HepG2 (cell line): ENCODE measurements at regions not wholly inside any gene's neighbourhood (a gene's known extent, or its start where the extent isn't known, plus 50 kb on each side); places are given as distances from the start of the nearest gene placed in this dataset.

Experiments used
- ATAC-seq: fragments of 200-7000 bp; cut with Tn5 transposase; 3 replicates; pipeline ENCODE4 v1.9.1; 2020; ENCODE audit warnings: mild to moderate bottlenecking, moderate library complexity
- BruUV-seq: library from RNA; stranded (reverse); fragments of 400-500 nt; replicated peaks from 2 replicates; lab custom pipeline; 2021; lab: Mats Ljungman, UMichigan
- CTCF ChIA-PET: fragments of 300-600 bp; formaldehyde crosslinking; extraction: SDS; loops from one replicate; lab custom pipeline; 2021; ENCODE audit warnings: low total read pairs, inconsistent platforms, low intra/inter-chr PET ratio; lab: Yijun Ruan, JAX
- POLR2A ChIA-PET: fragments of 350-600 bp; sonication (Branson Sonifier 250); formaldehyde crosslinking; loops from one replicate; lab custom pipeline; 2020; ENCODE audit warnings: antibody characterized with exemption, inconsistent platforms; lab: Yijun Ruan, JAX
- DNase-seq: peaks from one replicate; pipeline ENCODE4 v3.0.0-alpha.2; 2015; ENCODE audit warnings: low spot score
- FAIRE-seq: peaks from 3 replicates; lab custom pipeline; 2011; peaks lifted over from hg19 to GRCh38; lab: Jason Lieb, UNC
- H2AFZ ChIP-seq: one replicate; pipeline ENCODE4 v1.6.1; 2011; ENCODE audit warnings: low read length, inconsistent platforms
- H3K27ac ChIP-seq: fragments of 300-600 bp; 3 replicates; pipeline ENCODE4 v1.8.0; 2011; ENCODE audit warnings: mixed run types, mild to moderate bottlenecking, mixed read lengths, low read length, inconsistent platforms; ENCODE audit not compliant: insufficient read depth; ENCODE audit errors: extremely low read length
- H3K27me3 ChIP-seq, 2 experiments: fragments of 200-600 bp in 1 of 2; 2 replicates in 1 of 2; 3 replicates in 1 of 2; pipeline versions ENCODE4 v1.6.0 to v1.8.0; 2011; ENCODE audit warnings: low read length in 2 of 2, mild to moderate bottlenecking in 2 of 2, moderate library complexity in 2 of 2, inconsistent platforms in 1 of 2; ENCODE audit not compliant: insufficient read depth in 2 of 2, control insufficient read depth in 1 of 2
- H3K36me3 ChIP-seq, 2 experiments: fragments of 200-600 bp in 1 of 2; replicated peaks in 1 of 2; 2 replicates in 1 of 2; 3 replicates in 1 of 2; pipeline versions ENCODE4 v1.5.1 to v1.8.0; 2011; ENCODE audit warnings: low read length in 2 of 2, inconsistent platforms in 1 of 2; ENCODE audit not compliant: insufficient read depth in 2 of 2, control insufficient read depth in 1 of 2
- H3K4me1 ChIP-seq: 2 replicates; pipeline ENCODE4 v1.5.1; 2012; ENCODE audit warnings: low read length, inconsistent platforms; ENCODE audit not compliant: insufficient read depth
- H3K4me2 ChIP-seq: 2 replicates; pipeline ENCODE4 v1.6.0; 2011; ENCODE audit warnings: low read depth, low read length, inconsistent platforms
- H3K4me3 ChIP-seq, 3 experiments: fragments of 200-600 bp in 1 of 3; sonication (generic), shearing (Covaris generic) in 1 of 3; replicated peaks in 1 of 3; 2 replicates each; pipeline ENCODE4 v1.5.1; 2011 to 2016; ENCODE audit warnings: low read length in 3 of 3, inconsistent platforms in 2 of 3, low read depth in 2 of 3, mild to moderate bottlenecking in 2 of 3, control low read depth in 1 of 3, mixed read lengths in 1 of 3; ENCODE audit not compliant: insufficient read depth in 1 of 3
- H3K79me2 ChIP-seq: one replicate; pipeline ENCODE4 v1.6.1; 2011; ENCODE audit warnings: low read length, inconsistent platforms; ENCODE audit not compliant: insufficient read depth
- H3K9ac ChIP-seq: 2 replicates; pipeline ENCODE4 v1.6.0; 2011; ENCODE audit warnings: mild to moderate bottlenecking, low read depth, low read length, inconsistent platforms; ENCODE audit not compliant: insufficient read depth
- H3K9me3 ChIP-seq: 2 replicates; pipeline ENCODE4 v1.5.1; 2012; ENCODE audit warnings: mild to moderate bottlenecking, low read length
- H4K20me1 ChIP-seq: 2 replicates; pipeline ENCODE4 v1.6.0; 2011; ENCODE audit warnings: inconsistent platforms, mild to moderate bottlenecking, low read length, moderate library complexity; ENCODE audit not compliant: insufficient read depth
- CCDC6 ChIP-seq: sonication (generic); formaldehyde crosslinking; IDR thresholded peaks from 2 replicates; pipeline ENCODE4 v1.8.1; 2022; ENCODE audit warnings: mild to moderate bottlenecking, missing genetic modification reagents, moderate library complexity
- FOSL1 ChIP-seq: sonication (generic); formaldehyde crosslinking; IDR thresholded peaks from 2 replicates; pipeline ENCODE4 v1.9.0; 2021; ENCODE audit warnings: missing genetic modification reagents, borderline replicate concordance
- HNF4G ChIP-seq, 2 experiments: sonication (generic) in 1 of 2; formaldehyde crosslinking in 1 of 2; IDR thresholded peaks; 2 replicates each; pipeline versions ENCODE4 v1.4.0 to v1.6.1; 2011 to 2020; ENCODE audit warnings: borderline replicate concordance in 2 of 2, low read depth in 2 of 2, mild to moderate bottlenecking in 2 of 2, low read length in 1 of 2, missing genetic modification reagents in 1 of 2, moderate library complexity in 1 of 2
- LCORL ChIP-seq, 2 experiments: fragments of 450-650 bp in 1 of 2; sonication (generic) in 1 of 2; formaldehyde crosslinking in 1 of 2; IDR thresholded peaks; 2 replicates each; pipeline versions ENCODE4 v1.5.0 to v1.6.1; 2017 to 2020; ENCODE audit warnings: antibody characterized with exemption in 1 of 2, missing genetic modification reagents in 1 of 2
- MIER2 ChIP-seq: IDR thresholded peaks from 2 replicates; pipeline ENCODE4 v1.6.1; 2016; ENCODE audit warnings: missing biosample characterization, missing genetic modification reagents
- PAWR ChIP-seq: sonication (generic); formaldehyde crosslinking; IDR thresholded peaks from 2 replicates; pipeline ENCODE4 v1.4.0; 2020; ENCODE audit warnings: missing genetic modification reagents, mild to moderate bottlenecking, borderline replicate concordance
- PLRG1 ChIP-seq: fragments of 450-650 bp; conservative IDR thresholded peaks from 2 replicates; pipeline ENCODE4 v1.6.1; 2016
- REPIN1 ChIP-seq: sonication (generic); formaldehyde crosslinking; IDR thresholded peaks from 2 replicates; pipeline ENCODE4 v1.8.0; 2022; ENCODE audit warnings: missing genetic modification reagents, low read depth, mild to moderate bottlenecking, borderline replicate concordance
- SP140L ChIP-seq: sonication (generic); formaldehyde crosslinking; IDR thresholded peaks from 2 replicates; pipeline ENCODE4 v1.4.0; 2020; ENCODE audit warnings: missing genetic modification reagents, borderline replicate concordance
- SRF ChIP-seq: IDR thresholded peaks from 2 replicates; pipeline ENCODE4 v1.6.1; 2011; ENCODE audit warnings: mild to moderate bottlenecking, low read depth, low read length, moderate library complexity
- ZBTB20 ChIP-seq: sonication (generic); formaldehyde crosslinking; IDR thresholded peaks from 2 replicates; pipeline ENCODE4 v1.8.1; 2023; ENCODE audit warnings: missing genetic modification reagents, low read depth, mild to moderate bottlenecking, borderline replicate concordance
- ZFAT ChIP-seq: sonication (generic); formaldehyde crosslinking; conservative IDR thresholded peaks from 2 replicates; pipeline ENCODE4 v1.8.1; 2023; ENCODE audit warnings: missing genetic modification reagents, inconsistent platforms
- ZNF296 ChIP-seq: sonication (generic); formaldehyde crosslinking; conservative IDR thresholded peaks from 2 replicates; pipeline ENCODE4 v1.5.0; 2020; ENCODE audit warnings: mild to moderate bottlenecking, missing genetic modification reagents
- ZNF678 ChIP-seq: sonication (generic); formaldehyde crosslinking; IDR thresholded peaks from 2 replicates; pipeline ENCODE4 v1.4.0; 2020; ENCODE audit warnings: mild to moderate bottlenecking, missing genetic modification reagents
- WGBS: methylation state at CpG from one replicate; pipeline ENCODE4 v1.1.6; 2017; ENCODE audit warnings: low lambda C conversion rate; 5-methylcytosine and 5-hydroxymethylcytosine counted together
- in situ Hi-C: cut with HindIII; loops from 2 replicates; pipeline ENCODE4 v1.10.0; 2017; ENCODE audit warnings: low pct_unique_long_range_greater_than_20kb; ENCODE audit not compliant: extremely low pct_ligation_motif_present
- intact Hi-C: fragments of 100-400 bp; cut with micrococcal nuclease; formaldehyde crosslinking; loops from one replicate; pipeline ENCODE4 v1.10.0; 2022; ENCODE audit not compliant: unreplicated experiment
- TF ChIP-seq, protein P1 (sequence below): sonication (generic); formaldehyde crosslinking; IDR thresholded peaks from 2 replicates; pipeline ENCODE4 v1.4.0; 2020; ENCODE audit warnings: missing genetic modification reagents
- TF ChIP-seq, protein P2 (sequence below): sonication (generic); formaldehyde crosslinking; IDR thresholded peaks from 2 replicates; pipeline ENCODE4 v1.8.0; 2022; ENCODE audit warnings: mild to moderate bottlenecking, missing genetic modification reagents; ENCODE audit not compliant: insufficient replicate concordance
- TF ChIP-seq, protein P3 (sequence below): sonication (generic); formaldehyde crosslinking; IDR thresholded peaks from 2 replicates; pipeline ENCODE4 v1.9.0; 2021; ENCODE audit warnings: missing genetic modification reagents, mild to moderate bottlenecking, borderline replicate concordance

DNA sequence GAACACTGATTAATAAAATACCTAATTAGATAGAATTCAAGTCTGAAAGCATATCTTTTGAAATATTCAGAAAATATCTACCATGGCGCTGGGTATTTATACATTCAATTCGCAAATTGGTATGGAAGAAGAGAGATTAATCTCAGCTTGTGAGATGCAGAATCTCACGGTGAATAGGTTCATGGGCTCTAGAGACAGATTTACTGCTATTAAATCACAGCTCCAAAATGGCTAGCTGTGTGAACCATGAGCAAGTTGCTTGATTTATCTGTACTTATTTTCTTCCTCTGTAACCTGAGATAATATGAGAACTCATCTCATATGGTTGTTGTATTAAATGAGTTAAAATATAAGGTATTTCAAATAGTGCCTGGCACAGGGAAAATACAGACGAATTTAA lies 556.7 kb downstream of the FBXO15 start:
- no TSS peak for BruUV-seq
- no peaks in the 10 kb centered on the region for H3K36me3 ChIP-seq
- no peaks in the 10 kb centered on the region for H4K20me1 ChIP-seq
- no peaks in the 10 kb centered on the region for H3K79me2 ChIP-seq
- CTCF ChIA-PET: no interaction called here
- ATAC-seq: no peak
- FAIRE-seq: no peak
- no peak overlapping the region for H3K4me2 ChIP-seq
- H3K4me3 ChIP-seq: no peak overlapping the region
- WGBS: 8% methylated on average over 4 of the region's 4 CpGs
- no peak for TF ChIP-seq ZNF296 (CRISPR knock-in tag)
- no peak for TF ChIP-seq SRF
- no peak for TF ChIP-seq LCORL (IDR thresholded peaks at IDR 0.05)
- no peak for TF ChIP-seq LCORL (CRISPR knock-in tag; IDR thresholded peaks at IDR 0.05)
- no peak for TF ChIP-seq MIER2 (CRISPR knock-in tag)
- no peak for TF ChIP-seq ZBTB20 (CRISPR knock-in tag)
- TF ChIP-seq HNF4G (IDR thresholded peaks at IDR 0.05; ENCODE audit: borderline replicate concordance, low read depth, low read length): no peak
- no peak for TF ChIP-seq HNF4G (CRISPR knock-in tag; IDR thresholded peaks at IDR 0.05; ENCODE audit: borderline replicate concordance, low read depth)
- TF ChIP-seq, all 625 proteins: peak for 0
- no peaks in the 10 kb centered on the region for H3K27me3 ChIP-seq
- intact Hi-C loops (no loop called here), in situ Hi-C loops (no loop called here)
- no peak overlapping the region for H3K27ac ChIP-seq
- no peak for DNase-seq
- H3K9ac ChIP-seq: no peak overlapping the region
- no peak overlapping the region for H2AFZ ChIP-seq
- H3K9me3 ChIP-seq: no peaks in the 10 kb centered on the region
- no peaks in the 10 kb centered on the region for H3K4me1 ChIP-seq
- POLR2A ChIA-PET: no interaction called here

DNA sequence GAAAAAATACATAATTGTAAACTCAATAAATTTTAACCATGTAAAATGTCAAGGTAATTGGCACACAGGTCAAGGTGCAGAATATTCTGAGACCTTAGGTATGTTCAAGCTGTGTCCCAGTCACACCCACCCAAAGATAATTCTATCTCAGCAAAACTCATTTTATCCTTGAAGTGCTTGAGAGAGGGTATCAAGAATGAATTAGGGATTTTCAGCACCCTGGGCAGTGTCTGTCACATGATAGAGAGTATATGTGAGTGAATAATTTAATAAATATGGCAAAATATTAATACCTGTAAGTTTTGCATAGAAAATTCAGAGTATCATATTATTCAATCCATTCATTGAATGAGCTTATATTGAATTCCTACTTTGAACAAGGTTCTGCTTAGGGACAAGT lies 567.9 kb downstream of the FBXO15 start:
- Histone ChIP-seq H3K27me3 (no peaks in the 10 kb centered on the region), H3K4me1 (no peaks in the 10 kb centered on the region)
- intact Hi-C loops: no loop called here
- in situ Hi-C loops: no loop called here
- no TSS peak for BruUV-seq
- TF ChIP-seq ZNF296 (CRISPR knock-in tag): no peak
- TF ChIP-seq CCDC6: no peak
- TF ChIP-seq, protein P1, sequence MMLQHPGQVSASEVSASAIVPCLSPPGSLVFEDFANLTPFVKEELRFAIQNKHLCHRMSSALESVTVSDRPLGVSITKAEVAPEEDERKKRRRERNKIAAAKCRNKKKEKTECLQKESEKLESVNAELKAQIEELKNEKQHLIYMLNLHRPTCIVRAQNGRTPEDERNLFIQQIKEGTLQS (CRISPR knock-in tag): no peak
- no peak for TF ChIP-seq REPIN1 (CRISPR knock-in tag)
- no peak for TF ChIP-seq PAWR (CRISPR knock-in tag)
- no peak for TF ChIP-seq FOSL1 (CRISPR knock-in tag)
- no peak for TF ChIP-seq ZNF678 (CRISPR knock-in tag)
- TF ChIP-seq PLRG1: no peak
- TF ChIP-seq, protein P2, sequence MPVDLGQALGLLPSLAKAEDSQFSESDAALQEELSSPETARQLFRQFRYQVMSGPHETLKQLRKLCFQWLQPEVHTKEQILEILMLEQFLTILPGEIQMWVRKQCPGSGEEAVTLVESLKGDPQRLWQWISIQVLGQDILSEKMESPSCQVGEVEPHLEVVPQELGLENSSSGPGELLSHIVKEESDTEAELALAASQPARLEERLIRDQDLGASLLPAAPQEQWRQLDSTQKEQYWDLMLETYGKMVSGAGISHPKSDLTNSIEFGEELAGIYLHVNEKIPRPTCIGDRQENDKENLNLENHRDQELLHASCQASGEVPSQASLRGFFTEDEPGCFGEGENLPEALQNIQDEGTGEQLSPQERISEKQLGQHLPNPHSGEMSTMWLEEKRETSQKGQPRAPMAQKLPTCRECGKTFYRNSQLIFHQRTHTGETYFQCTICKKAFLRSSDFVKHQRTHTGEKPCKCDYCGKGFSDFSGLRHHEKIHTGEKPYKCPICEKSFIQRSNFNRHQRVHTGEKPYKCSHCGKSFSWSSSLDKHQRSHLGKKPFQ: no peak
- TF ChIP-seq ZFAT (CRISPR knock-in tag): no peak
- TF ChIP-seq SP140L: no peak
- TF ChIP-seq, protein P3, sequence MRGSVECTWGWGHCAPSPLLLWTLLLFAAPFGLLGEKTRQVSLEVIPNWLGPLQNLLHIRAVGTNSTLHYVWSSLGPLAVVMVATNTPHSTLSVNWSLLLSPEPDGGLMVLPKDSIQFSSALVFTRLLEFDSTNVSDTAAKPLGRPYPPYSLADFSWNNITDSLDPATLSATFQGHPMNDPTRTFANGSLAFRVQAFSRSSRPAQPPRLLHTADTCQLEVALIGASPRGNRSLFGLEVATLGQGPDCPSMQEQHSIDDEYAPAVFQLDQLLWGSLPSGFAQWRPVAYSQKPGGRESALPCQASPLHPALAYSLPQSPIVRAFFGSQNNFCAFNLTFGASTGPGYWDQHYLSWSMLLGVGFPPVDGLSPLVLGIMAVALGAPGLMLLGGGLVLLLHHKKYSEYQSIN (CRISPR knock-in tag): no peak
- TF ChIP-seq, all 625 proteins: peak for 0
- no peak overlapping the region for H3K4me2 ChIP-seq
- FAIRE-seq (no peak), DNase-seq (no peak), ATAC-seq (no peak)
- POLR2A ChIA-PET: no interaction called here
- no peaks in the 10 kb centered on the region for H3K79me2 ChIP-seq
- H3K4me3 ChIP-seq: no peak overlapping the region
- no peaks in the 10 kb centered on the region for H3K36me3 ChIP-seq
- CTCF ChIA-PET: no interaction called here
- H2AFZ ChIP-seq: no peak overlapping the region
- H3K9me3 ChIP-seq: no peaks in the 10 kb centered on the region
- no peak overlapping the region for H3K9ac ChIP-seq
- no peaks in the 10 kb centered on the region for H4K20me1 ChIP-seq
- H3K27ac ChIP-seq: no peak overlapping the region
